Neutrophil (primary cell): ENCODE measurements at regions not wholly inside any gene's neighbourhood (a gene's known extent, or its start where the extent isn't known, plus 50 kb on each side); places are given as distances from the start of the nearest gene placed in this dataset.

Experiments used
- H3K27ac ChIP-seq: fragments of 200-600 bp; sonication (generic); 2 replicates; pipeline ENCODE4 v1.5.1; 2016; ENCODE audit warnings: mild to moderate bottlenecking, moderate library complexity
- H3K27me3 ChIP-seq: fragments of 200-600 bp; sonication (generic); 2 replicates; pipeline ENCODE4 v1.6.0; 2016; ENCODE audit warnings: mild to moderate bottlenecking
- H3K36me3 ChIP-seq: fragments of 200-600 bp; sonication (generic); 2 replicates; pipeline ENCODE4 v1.5.1; 2017
- H3K4me1 ChIP-seq, 2 experiments: fragments of 200-600 bp in 1 of 2; sonication (generic) in 1 of 2; 1 replicate in 1 of 2; 2 replicates in 1 of 2; pipeline versions ENCODE4 v1.5.1 to v1.6.1; 2013 to 2016; ENCODE audit warnings: low read depth in 1 of 2, low read length in 1 of 2, mild to moderate bottlenecking in 1 of 2, moderate library complexity in 1 of 2; ENCODE audit not compliant: control insufficient read depth in 1 of 2, insufficient read depth in 1 of 2
- H3K4me3 ChIP-seq, 2 experiments: fragments of 200-600 bp in 1 of 2; sonication (generic) in 1 of 2; 1 replicate in 1 of 2; 2 replicates in 1 of 2; pipeline ENCODE4 v1.5.1; 2013 to 2016; ENCODE audit warnings: low read depth in 1 of 2, low read length in 1 of 2, mild to moderate bottlenecking in 1 of 2, moderate library complexity in 1 of 2
- H3K9me3 ChIP-seq: fragments of 200-600 bp; sonication (generic); 2 replicates; pipeline ENCODE4 v1.5.1; 2016
- TF ChIP-seq, protein P1 (sequence below): fragments of 200-600 bp; sonication (generic); IDR thresholded peaks from 2 replicates; pipeline ENCODE4 v1.5.1; 2016; ENCODE audit warnings: antibody characterized with exemption

DNA sequence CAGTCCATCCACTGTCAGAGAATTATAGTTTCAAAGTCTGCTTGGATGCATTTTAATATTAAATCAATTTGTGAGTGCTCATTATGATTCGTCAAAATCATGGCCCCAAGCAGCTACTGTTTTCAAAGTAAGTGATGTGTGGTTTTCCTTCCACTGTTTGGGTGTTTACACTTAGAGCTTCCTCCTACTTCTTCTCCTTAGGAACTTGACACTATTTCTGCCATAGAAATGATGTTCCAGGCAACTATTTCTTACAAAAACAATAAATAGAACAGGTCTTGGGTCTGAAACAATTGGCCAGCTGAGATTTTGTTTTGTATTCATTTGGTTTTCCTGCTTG lies 132.8 kb upstream of the RAI14 start:
- TF ChIP-seq, protein P1, sequence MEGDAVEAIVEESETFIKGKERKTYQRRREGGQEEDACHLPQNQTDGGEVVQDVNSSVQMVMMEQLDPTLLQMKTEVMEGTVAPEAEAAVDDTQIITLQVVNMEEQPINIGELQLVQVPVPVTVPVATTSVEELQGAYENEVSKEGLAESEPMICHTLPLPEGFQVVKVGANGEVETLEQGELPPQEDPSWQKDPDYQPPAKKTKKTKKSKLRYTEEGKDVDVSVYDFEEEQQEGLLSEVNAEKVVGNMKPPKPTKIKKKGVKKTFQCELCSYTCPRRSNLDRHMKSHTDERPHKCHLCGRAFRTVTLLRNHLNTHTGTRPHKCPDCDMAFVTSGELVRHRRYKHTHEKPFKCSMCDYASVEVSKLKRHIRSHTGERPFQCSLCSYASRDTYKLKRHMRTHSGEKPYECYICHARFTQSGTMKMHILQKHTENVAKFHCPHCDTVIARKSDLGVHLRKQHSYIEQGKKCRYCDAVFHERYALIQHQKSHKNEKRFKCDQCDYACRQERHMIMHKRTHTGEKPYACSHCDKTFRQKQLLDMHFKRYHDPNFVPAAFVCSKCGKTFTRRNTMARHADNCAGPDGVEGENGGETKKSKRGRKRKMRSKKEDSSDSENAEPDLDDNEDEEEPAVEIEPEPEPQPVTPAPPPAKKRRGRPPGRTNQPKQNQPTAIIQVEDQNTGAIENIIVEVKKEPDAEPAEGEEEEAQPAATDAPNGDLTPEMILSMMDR, result no peak
- no peaks in the 10 kb centered on the region for H3K36me3 ChIP-seq
- H3K4me3 ChIP-seq, result no peak overlapping the region
- H3K27me3 ChIP-seq, result no peaks in the 10 kb centered on the region
- H3K4me1 ChIP-seq, result no peaks in the 10 kb centered on the region
- no peak overlapping the region for H3K27ac ChIP-seq
- no peaks in the 10 kb centered on the region for H3K9me3 ChIP-seq

DNA sequence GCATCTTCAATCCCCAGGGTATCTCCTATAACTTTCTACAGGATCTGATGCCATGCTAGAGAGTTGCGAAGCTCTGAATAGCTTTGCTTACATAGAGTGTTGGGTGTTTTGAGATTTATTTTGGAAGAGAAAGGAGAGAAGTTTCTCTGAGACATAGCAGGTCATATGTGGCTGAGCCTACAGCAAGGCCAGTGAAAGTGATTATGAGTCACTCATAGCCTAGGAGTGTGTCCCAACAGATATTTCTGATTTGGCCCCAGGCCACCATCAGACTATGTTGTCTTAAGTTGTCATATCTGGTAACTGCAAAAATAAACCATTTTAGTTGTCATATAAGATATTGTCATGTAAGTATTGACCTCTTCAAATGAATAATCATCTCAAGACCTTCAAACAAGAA lies 132.0 kb upstream of the RAI14 start:
- H3K27me3 ChIP-seq, result no peaks in the 10 kb centered on the region
- H3K27ac ChIP-seq, result no peak overlapping the region
- H3K4me3 ChIP-seq, result no peak overlapping the region
- TF ChIP-seq, protein P1, result no peak
- no peaks in the 10 kb centered on the region for H3K4me1 ChIP-seq
- H3K36me3 ChIP-seq, result no peaks in the 10 kb centered on the region
- no peaks in the 10 kb centered on the region for H3K9me3 ChIP-seq

DNA sequence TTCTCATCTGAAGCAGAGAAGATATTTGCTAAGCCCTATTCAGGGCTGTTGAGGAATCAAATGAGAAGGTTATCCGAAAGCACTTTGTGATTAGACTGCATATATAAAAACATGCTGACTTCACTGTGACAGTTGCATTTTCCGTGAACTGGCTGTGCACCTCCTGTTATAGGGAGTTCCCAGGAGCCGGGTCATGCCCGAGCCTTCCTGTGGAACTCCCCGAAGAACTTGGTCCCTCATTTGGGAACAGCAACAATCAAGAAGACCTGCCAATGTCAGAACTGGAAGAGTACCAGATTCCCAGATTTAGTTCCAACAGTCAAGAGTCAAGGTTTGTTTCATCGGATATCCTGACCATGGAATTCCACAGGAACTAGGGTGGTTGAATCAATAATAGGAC lies 130.4 kb upstream of the RAI14 start:
- no peaks in the 10 kb centered on the region for H3K4me1 ChIP-seq

DNA sequence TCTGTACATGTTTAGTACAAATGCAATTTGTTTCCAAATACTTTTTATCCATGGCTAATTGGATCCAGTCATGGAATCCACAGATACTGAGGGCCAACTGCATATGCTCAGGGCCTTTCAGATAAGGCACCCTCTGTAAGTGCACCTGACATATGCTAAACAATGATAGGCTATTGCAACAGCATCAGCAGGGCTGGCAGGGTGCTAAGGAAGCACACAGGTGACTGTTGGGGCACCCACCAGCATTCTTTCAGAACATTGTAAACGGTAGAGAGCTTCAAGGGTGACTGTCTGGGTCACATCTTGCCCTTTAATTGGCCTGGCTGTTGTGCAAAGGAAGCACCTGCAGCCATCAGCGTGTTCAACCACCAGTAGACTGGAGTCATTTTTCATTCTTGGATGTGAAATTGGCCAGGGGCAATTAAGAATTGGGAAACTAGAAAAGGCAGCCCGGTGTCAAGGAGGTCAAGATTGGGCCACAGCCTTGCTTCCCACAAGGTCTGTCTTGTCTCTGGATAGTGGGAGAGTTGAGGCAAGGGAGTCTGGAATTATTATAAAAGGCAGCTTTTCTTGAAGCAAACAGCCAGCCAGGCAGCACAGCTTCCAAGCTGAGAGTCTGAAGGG lies 129.3 kb upstream of the RAI14 start:
- no peaks in the 10 kb centered on the region for H3K9me3 ChIP-seq
- no peaks in the 10 kb centered on the region for H3K4me1 ChIP-seq
- TF ChIP-seq, protein P1, result no peak
- no peaks in the 10 kb centered on the region for H3K27me3 ChIP-seq
- H3K27ac ChIP-seq, result no peak overlapping the region
- H3K36me3 ChIP-seq, result no peaks in the 10 kb centered on the region
- H3K4me3 ChIP-seq, result no peak overlapping the region

More for the DNA sequence above, 130.4 kb upstream of the RAI14 start:
- Histone ChIP-seq H3K27ac (no peak overlapping the region), H3K9me3 (no peaks in the 10 kb centered on the region), H3K4me3 (no peak overlapping the region), H3K36me3 (no peaks in the 10 kb centered on the region), H3K27me3 (no peaks in the 10 kb centered on the region)
- TF ChIP-seq, protein P1, result no peak

DNA sequence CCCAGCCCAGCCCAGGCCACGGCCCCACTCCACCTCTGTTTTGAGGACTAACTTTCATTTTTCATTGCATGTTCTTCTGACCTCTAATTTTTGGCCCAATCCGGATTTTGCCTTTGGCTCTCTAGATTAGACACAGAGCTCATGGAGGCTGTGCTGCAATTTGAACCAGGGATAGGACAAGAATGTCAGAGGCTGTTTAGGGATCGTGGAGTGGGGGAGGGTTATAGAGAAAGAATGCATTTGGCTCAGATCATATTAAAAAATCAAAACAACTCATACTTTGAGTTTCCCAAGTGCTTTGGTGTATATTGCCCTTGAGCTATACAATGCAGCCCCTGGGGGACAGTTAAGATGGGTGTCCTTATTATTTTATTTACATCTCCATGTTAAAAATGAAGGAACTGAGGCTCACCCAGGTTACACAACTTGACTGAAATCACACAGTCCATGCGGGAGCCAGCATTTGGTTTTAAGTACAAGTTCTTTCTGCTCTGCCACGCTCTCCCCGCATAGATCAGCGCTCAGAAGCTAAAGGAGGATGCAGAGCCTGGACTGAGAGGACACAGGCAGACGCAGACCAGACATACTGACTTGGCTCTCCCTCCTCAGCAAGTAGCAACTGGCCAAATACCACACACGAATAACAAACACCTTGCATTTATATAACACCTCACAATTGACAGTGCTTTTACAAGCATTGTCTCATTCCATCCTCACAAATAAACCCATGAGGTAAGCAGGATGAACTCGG lies 126.4 kb upstream of the RAI14 start:
- Histone ChIP-seq H3K9me3 (no peaks in the 10 kb centered on the region), H3K36me3 (no peaks in the 10 kb centered on the region), H3K27ac (no peak overlapping the region), H3K4me3 (no peak overlapping the region), H3K27me3 (no peaks in the 10 kb centered on the region), H3K4me1 (no peaks in the 10 kb centered on the region)
- TF ChIP-seq, protein P1, result no peak
